Mononuclear cell (primary cell): ENCODE measurements at regions not wholly inside any gene's neighbourhood (a gene's known extent, or its start where the extent isn't known, plus 50 kb on each side); places are given as distances from the start of the nearest gene placed in this dataset.

Source experiments
- H3K27me3 ChIP-seq: 2 replicates; pipeline ENCODE4 v1.6.0; 2011; ENCODE audit warnings: low read length, control low read depth; ENCODE audit not compliant: insufficient read depth
- H3K4me1 ChIP-seq: 2 replicates; pipeline ENCODE4 v1.5.1; 2011; ENCODE audit warnings: mild to moderate bottlenecking, low read length, control low read depth; ENCODE audit not compliant: insufficient read depth
- H3K4me3 ChIP-seq: 2 replicates; pipeline ENCODE4 v1.5.1; 2011; ENCODE audit warnings: mild to moderate bottlenecking, low read length, moderate library complexity
- H3K9me3 ChIP-seq: 2 replicates; pipeline ENCODE4 v1.5.1; 2011; ENCODE audit warnings: low read depth, mild to moderate bottlenecking, control low read depth, low read length

DNA sequence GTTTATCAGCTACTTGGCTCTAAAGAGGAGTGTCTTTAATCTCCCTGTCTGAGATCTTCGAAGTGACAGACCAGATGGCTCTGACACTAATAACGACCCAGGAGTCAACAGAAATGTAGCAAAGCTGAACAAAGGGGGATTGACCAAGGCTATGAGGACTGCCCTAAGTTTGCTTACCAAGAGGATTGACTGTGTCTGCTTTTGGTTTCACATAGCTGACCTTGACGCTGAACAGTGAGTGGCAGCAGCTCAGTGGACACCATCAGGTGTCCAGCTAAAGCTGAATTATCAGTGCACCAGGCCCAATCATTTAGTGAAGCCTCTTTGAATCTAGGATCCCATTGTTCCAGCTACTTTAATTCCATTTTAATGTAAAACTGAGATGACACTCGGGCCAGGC is 262.6 kb downstream of the COX7C start:
- no peak overlapping the region for H3K4me3 ChIP-seq
- no peaks in the 10 kb centered on the region for H3K4me1 ChIP-seq
- H3K27me3 ChIP-seq = peaks cover 4% of the 10 kb centered on the region
- no peaks in the 10 kb centered on the region for H3K9me3 ChIP-seq

- H3K4me1 ChIP-seq = no peaks in the 10 kb centered on the region
- H3K27me3 ChIP-seq = peaks cover 4% of the 10 kb centered on the region
- no peak overlapping the region for H3K4me3 ChIP-seq
- H3K9me3 ChIP-seq = no peaks in the 10 kb centered on the region
These were observed 263.2 kb downstream of the COX7C start for GRCh38 chr5:86880785-86881492.

DNA sequence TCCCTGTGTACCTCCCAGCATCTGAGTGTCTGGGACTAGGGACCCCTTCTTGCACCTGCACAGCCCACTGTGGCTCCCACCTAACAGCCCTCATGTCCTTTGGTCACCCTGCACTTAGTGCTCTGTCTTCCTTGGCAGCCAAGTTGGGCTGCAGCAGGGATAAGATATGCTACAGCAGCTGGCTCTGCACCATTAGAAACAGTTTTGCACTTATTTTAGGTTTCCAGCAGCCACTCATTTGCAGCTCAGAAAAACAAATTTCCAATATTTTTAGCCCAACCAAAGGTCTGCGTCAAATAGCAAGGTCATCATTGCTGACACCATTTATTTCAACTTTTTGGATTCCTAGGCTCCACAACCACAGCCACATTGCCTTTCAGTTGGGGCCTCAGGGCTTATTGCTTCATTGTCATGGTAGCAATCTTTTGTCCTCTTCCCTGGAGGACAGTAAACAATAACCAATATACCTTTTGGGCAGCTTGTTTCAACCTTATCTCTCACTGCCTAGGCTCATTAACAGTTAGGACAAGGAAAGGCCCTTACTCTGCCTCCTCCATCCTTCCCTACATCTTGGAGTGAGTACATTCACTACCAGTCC is 263.9 kb downstream of the COX7C start:
- Histone ChIP-seq H3K4me1 (no peaks in the 10 kb centered on the region), H3K9me3 (no peaks in the 10 kb centered on the region), H3K4me3 (no peak overlapping the region), H3K27me3 (peaks cover 4% of the 10 kb centered on the region)

DNA sequence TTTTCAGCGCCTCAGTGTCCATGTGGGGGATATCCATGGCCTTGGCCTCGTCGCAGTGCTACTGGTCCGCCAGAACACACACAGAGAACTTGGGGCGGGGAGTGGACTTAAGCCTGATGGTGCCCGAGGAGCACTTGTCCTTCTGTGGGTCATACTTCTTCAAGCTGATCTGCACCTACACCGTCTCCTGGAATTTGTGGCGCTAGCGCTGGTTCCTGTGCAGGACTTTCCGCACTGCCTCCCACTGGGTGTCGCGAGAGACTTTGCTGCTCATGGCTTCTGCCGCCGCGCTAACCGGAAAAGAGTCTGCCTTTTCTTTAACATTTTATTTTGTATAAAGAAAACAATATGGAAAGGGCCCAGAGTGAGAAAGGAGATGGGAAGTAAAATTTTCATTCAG is 266.9 kb downstream of the COX7C start:
- Histone ChIP-seq H3K27me3 (no peaks in the 10 kb centered on the region), H3K9me3 (no peaks in the 10 kb centered on the region), H3K4me3 (no peak overlapping the region), H3K4me1 (no peaks in the 10 kb centered on the region)

GRCh38 chr5:86885011-86885410 is 267.3 kb downstream of the COX7C start:
- Histone ChIP-seq H3K9me3 (no peaks in the 10 kb centered on the region), H3K4me3 (no peak overlapping the region), H3K4me1 (no peaks in the 10 kb centered on the region), H3K27me3 (no peaks in the 10 kb centered on the region)

DNA sequence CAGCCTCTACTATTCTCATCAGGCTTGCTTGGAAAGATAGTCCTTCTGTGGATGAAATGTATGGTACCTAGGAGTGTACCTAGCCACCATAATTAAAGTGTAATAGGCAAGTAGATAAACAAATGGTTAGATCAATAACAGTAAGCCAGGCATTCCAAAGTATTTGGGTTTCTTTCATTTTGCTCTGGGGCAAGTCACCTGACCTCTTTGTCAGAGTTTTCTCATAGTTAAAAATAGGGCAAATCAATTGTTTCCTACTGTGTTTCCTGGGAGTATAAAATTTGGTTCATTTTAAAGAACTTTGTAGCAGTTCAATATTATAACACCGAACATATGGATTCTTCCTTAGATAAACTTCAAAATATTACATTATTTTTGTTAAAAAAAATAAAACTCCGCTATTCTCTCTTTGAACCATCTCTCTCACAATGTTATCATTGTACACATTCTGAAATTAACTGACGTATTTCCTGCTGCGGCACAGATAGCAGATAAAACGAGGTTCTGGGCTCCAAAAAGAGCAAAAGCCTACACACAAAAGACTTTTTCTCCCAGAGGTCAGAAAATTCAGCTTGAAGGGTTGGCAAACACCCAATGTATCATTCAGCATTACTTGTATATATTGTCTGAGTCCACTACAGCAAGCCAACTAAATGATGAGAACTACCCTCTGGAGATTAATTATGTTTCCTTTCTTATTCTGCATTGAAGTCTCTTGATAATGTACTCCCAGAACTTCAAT is 267.9 kb downstream of the COX7C start:
- H3K4me1 ChIP-seq = no peaks in the 10 kb centered on the region
- no peaks in the 10 kb centered on the region for H3K9me3 ChIP-seq
- no peak overlapping the region for H3K4me3 ChIP-seq
- H3K27me3 ChIP-seq = no peaks in the 10 kb centered on the region

- Histone ChIP-seq H3K4me1 (no peaks in the 10 kb centered on the region), H3K9me3 (no peaks in the 10 kb centered on the region), H3K4me3 (no peak overlapping the region)
These were observed 272.6 kb downstream of the COX7C start for GRCh38 chr5:86890375-86890774.

DNA sequence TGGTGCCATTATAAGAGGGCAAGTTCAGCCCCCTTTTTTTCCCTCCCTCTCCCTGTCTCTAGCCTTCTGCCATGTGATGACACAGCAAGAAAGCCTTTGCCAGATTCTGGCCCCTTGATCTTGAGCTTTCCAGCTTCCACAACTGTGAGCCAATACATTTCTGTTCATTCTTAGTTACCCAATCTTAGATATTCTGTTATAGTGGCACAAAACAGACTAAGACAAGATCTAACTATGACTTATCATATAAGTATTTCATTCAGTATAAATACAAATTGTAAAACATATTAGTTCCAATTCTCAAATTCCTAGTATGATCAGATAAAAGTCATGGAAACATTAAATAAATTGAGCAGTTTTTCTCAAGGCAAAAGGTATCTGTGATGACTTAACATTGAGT is 276.3 kb downstream of the COX7C start:
- no peak overlapping the region for H3K4me3 ChIP-seq
- no peaks in the 10 kb centered on the region for H3K9me3 ChIP-seq
- no peaks in the 10 kb centered on the region for H3K4me1 ChIP-seq
- no peaks in the 10 kb centered on the region for H3K27me3 ChIP-seq

More at GRCh38 chr5:86890375-86890774, 272.6 kb downstream of the COX7C start:
- H3K27me3 ChIP-seq = no peaks in the 10 kb centered on the region

DNA sequence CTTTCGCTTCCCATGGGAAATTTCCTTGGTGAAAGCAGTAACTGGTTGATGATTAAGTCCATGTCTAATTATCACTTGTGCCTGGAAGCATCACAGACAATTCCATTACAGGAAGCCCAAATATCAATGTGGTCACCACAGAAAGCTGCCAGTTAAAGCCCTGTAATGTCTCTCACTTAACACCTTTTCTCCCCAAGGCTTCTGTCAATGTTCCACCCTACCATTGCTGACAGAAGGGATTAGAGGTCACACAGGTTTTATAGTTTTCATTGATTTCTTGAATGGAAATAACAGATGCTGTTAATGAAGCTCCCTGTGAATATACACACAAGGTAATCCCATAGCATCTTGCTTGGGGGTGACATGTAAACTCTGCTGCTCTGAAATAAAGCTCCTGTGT is 279.2 kb downstream of the COX7C start:
- Histone ChIP-seq H3K27me3 (no peaks in the 10 kb centered on the region), H3K4me1 (no peaks in the 10 kb centered on the region), H3K9me3 (no peaks in the 10 kb centered on the region), H3K4me3 (no peak overlapping the region)

GRCh38 chr5:86909418-86910295 is 291.9 kb downstream of the COX7C start:
- Histone ChIP-seq H3K4me1 (no peaks in the 10 kb centered on the region), H3K4me3 (no peak overlapping the region), H3K27me3 (no peaks in the 10 kb centered on the region)

DNA sequence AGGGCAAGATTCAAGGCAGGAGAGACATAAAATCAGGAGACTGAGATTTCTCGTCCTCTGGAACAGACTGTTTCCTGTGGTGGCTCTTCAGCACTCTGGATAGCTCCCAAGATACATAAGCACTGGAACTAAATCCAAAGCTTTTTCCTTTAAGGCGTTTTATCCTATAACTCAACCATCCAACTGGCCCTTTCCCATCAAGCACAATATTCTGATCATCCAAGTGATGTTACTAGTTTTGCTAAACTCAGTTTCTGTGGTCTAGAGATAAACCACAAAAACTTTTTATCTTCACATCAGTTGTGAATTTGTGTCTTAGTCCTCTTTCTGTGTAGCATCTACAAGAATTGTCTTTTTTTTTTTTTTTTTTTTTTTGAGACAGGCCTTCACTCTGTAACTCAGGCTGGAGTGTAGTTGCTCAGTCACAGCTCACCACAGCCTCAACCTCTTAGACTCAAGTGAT is 299.4 kb downstream of the COX7C start:
- H3K9me3 ChIP-seq = no peaks in the 10 kb centered on the region
- no peaks in the 10 kb centered on the region for H3K4me1 ChIP-seq
- H3K4me3 ChIP-seq = no peak overlapping the region
- no peaks in the 10 kb centered on the region for H3K27me3 ChIP-seq

More at GRCh38 chr5:86909418-86910295, 291.9 kb downstream of the COX7C start:
- no peaks in the 10 kb centered on the region for H3K9me3 ChIP-seq

- H3K4me1 ChIP-seq = no peaks in the 10 kb centered on the region
These were observed 300.5 kb downstream of the COX7C start for GRCh38 chr5:86918246-86918645.

GRCh38 chr5:86926033-86926432 is 308.3 kb downstream of the COX7C start:
- Histone ChIP-seq H3K4me1 (no peaks in the 10 kb centered on the region), H3K4me3 (no peak overlapping the region), H3K27me3 (peaks cover 4% of the 10 kb centered on the region), H3K9me3 (no peaks in the 10 kb centered on the region)

More at GRCh38 chr5:86918246-86918645, 300.5 kb downstream of the COX7C start:
- Histone ChIP-seq H3K4me3 (no peak overlapping the region), H3K27me3 (no peaks in the 10 kb centered on the region), H3K9me3 (no peaks in the 10 kb centered on the region)

DNA sequence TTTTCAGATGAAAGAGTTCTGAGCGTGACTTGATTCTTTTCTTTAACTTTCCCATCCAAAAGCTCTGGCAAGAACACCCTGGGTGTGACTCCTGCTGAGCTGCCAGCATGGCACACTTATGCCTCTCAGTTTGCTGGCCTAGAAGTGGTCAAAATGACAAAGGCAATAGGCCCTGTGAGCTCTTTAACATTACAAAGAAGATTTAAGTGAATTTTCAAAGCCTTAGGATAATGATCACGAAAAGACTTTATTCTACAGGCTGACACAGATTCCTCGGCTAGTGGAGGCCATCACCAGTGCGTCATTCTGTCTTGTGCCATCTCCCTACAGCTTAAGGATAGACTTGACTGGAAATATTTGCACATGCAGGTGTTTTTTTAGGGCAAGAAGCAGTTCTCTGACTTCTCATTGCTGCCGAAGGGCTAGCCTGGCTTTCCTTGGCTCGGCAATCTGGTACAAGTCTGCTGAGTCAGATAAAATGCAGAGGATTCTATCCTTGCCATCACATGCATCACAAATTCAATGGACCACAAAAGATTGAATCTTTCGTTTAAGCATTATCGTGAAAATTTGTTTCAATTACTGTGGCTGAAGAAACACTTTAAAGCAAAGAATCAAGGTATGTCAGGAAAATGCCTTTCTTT is 311.5 kb downstream of the COX7C start:
- H3K27me3 ChIP-seq = peaks cover 4% of the 10 kb centered on the region
- H3K4me1 ChIP-seq = no peaks in the 10 kb centered on the region
- no peaks in the 10 kb centered on the region for H3K9me3 ChIP-seq
- H3K4me3 ChIP-seq = no peak overlapping the region
